Activated CD4-positive, CD25-positive, alpha-beta regulatory T cell treated with anti-CD3 and anti-CD28 coated beads, Interleukin-2, amount 50 U/mL, for 24 hours (primary cell): ENCODE measurements at regions not wholly inside any gene's neighbourhood (a gene's known extent, or its start where the extent isn't known, plus 50 kb on each side); places are given as distances from the start of the nearest gene placed in this dataset.
"Not testable (repeated sequence)": the region's sequence is repeated elsewhere in the genome, so short reads cannot be mapped to it uniquely, and the experiment has no call there.

ENCODE experiments used
- ATAC-seq, 2 donors: fragments of 150-1000 bp; cut with Tn5 transposase; one replicate each; pipeline ENCODE4 v1.10.0; 2021; ENCODE audit warnings: mild to moderate bottlenecking in 1 of 2, moderate library complexity in 1 of 2

GRCh38 chr9:71632776-71633175 lies 135.5 kb downstream of the CEMIP2 start:
- no peak for ATAC-seq

GRCh38 chr9:71630377-71630995 lies 137.8 kb downstream of the CEMIP2 start:
- ATAC-seq: no peak

- no peak for ATAC-seq
Measured at GRCh38 chr9:71629578-71630215, 138.6 kb downstream of the CEMIP2 start.

GRCh38 chr9:71628247-71628646 lies 140.1 kb downstream of the CEMIP2 start:
- no peak for ATAC-seq

GRCh38 chr9:71627537-71627936 lies 140.8 kb downstream of the CEMIP2 start:
- no peak for ATAC-seq

- ATAC-seq: no peak
Measured at GRCh38 chr9:71626395-71626794, 141.9 kb downstream of the CEMIP2 start.

- no peak for ATAC-seq
Measured at GRCh38 chr9:71624728-71625127, 143.6 kb downstream of the CEMIP2 start.

- ATAC-seq: no peak
Measured at GRCh38 chr9:71620746-71621145, 147.6 kb downstream of the CEMIP2 start.

- no peak for ATAC-seq
Measured at GRCh38 chr9:71620331-71620730, 148.0 kb downstream of the CEMIP2 start.

GRCh38 chr9:71619926-71620325 lies 148.4 kb downstream of the CEMIP2 start:
- no peak for ATAC-seq

- no peak for ATAC-seq
Measured at GRCh38 chr9:71614409-71615010, 153.8 kb downstream of the CEMIP2 start.

GRCh38 chr9:71612889-71613288 lies 155.4 kb downstream of the CEMIP2 start:
- ATAC-seq: no peak

GRCh38 chr9:71609448-71609830 lies 158.9 kb downstream of the CEMIP2 start:
- no peak for ATAC-seq

GRCh38 chr9:71608825-71609447 lies 159.4 kb downstream of the CEMIP2 start:
- no peak for ATAC-seq

- no peak for ATAC-seq
Measured at GRCh38 chr9:71608021-71608420, 160.3 kb downstream of the CEMIP2 start.

GRCh38 chr9:71607461-71607881 lies 160.8 kb downstream of the CEMIP2 start:
- no peak for ATAC-seq

GRCh38 chr9:71604197-71605063 lies 163.9 kb downstream of the CEMIP2 start:
- peak; percentile 76 to 81 for ATAC-seq

GRCh38 chr9:71602652-71603051 lies 165.7 kb downstream of the CEMIP2 start:
- ATAC-seq: no peak

GRCh38 chr9:71595762-71596161 lies 172.6 kb downstream of the CEMIP2 start:
- not testable (repeated sequence) for ATAC-seq

GRCh38 chr9:71594541-71594940 lies 173.8 kb downstream of the CEMIP2 start:
- no peak for ATAC-seq

GRCh38 chr9:71592400-71592799 lies 175.9 kb downstream of the CEMIP2 start:
- no peak for ATAC-seq

GRCh38 chr9:71590362-71590761 lies 178.0 kb downstream of the CEMIP2 start:
- no peak for ATAC-seq

GRCh38 chr9:71589612-71590011 lies 178.7 kb downstream of the CEMIP2 start:
- ATAC-seq: no peak
